ENCODE measurements at regions not wholly inside any gene's neighbourhood (a gene's known extent, or its start where the extent isn't known, plus 50 kb on each side); places are given as distances from the start of the nearest gene placed in this dataset.

DNA sequence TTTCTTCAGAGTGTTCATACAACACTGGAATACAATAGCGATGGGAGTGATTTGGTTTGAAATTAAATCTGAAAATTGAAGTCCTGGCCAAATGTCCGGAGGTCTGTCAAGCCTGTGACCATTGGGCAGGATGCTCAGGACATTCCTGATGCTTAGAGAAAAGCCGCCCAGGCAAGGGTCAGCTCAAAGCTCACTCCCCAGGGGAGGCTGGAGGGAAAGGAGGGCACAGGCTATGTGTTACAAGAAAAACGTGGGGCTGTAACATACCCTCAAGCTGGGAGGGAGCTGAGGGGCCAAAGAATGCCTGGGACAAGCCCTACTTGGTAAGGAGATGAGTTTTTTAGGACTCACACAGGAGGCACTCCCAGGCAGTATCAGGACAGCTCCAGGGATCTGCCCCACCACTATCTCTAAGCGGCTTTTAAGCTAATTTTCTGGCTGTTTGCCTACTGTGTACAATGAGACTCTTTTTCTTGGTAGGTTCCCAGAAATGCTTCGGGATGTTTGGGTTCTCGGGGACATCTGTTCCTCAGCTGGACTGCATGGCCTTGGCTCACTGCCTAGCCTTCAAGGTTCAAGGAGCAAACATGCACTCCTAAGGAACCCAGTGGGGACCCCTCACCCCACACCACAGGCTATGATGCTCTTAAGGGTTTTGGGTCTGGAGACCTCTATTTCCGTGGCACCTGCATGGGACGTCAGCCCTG lies 500.1 kb downstream of the BRD1 start:
- no peak for TF ChIP-seq CTCF (IDR thresholded peaks at IDR 0.05)
- no peak for TF ChIP-seq POLR2A (IDR thresholded peaks at IDR 0.05)
